OCI-LY7 (cell line): ENCODE measurements at regions not wholly inside any gene's neighbourhood (a gene's known extent, or its start where the extent isn't known, plus 50 kb on each side); places are given as distances from the start of the nearest gene placed in this dataset.

Experiments
- EZH2phosphoT487 ChIP-seq: fragments of 200-600 bp; sonication (generic); IDR thresholded peaks from 2 replicates; pipeline ENCODE4 v1.6.1; 2018; ENCODE audit warnings: low read depth, borderline replicate concordance, mild to moderate bottlenecking, mixed run types, antibody characterized with exemption, low read length, moderate library complexity, mixed read lengths
- TF ChIP-seq, protein P1 (sequence below): fragments of 200-600 bp; sonication (generic); conservative IDR thresholded peaks from 2 replicates; pipeline ENCODE4 v1.5.1; 2014; ENCODE audit warnings: mild to moderate bottlenecking, antibody characterized with exemption, low read length, moderate library complexity, mixed read lengths

DNA sequence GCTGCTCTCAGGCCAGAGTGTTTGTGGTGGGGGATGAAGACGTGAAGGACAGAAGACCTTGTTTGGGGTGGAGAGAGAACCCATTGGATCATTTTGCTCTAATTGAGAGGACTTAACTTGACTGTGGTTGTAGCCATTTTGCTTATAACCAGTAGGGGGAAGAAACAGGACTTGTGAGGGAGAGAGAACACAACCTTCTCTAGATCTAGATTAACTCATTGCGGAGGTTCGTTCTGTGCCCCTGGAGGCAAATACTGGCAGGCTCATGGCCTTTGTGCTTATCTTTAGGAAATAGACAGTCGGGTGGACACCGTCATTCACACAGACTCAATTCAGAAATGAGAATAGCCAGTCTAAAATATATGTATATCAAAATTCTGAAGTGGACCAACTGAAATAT lies 147.0 kb upstream of the LHCGR start:
- TF ChIP-seq, protein P1, sequence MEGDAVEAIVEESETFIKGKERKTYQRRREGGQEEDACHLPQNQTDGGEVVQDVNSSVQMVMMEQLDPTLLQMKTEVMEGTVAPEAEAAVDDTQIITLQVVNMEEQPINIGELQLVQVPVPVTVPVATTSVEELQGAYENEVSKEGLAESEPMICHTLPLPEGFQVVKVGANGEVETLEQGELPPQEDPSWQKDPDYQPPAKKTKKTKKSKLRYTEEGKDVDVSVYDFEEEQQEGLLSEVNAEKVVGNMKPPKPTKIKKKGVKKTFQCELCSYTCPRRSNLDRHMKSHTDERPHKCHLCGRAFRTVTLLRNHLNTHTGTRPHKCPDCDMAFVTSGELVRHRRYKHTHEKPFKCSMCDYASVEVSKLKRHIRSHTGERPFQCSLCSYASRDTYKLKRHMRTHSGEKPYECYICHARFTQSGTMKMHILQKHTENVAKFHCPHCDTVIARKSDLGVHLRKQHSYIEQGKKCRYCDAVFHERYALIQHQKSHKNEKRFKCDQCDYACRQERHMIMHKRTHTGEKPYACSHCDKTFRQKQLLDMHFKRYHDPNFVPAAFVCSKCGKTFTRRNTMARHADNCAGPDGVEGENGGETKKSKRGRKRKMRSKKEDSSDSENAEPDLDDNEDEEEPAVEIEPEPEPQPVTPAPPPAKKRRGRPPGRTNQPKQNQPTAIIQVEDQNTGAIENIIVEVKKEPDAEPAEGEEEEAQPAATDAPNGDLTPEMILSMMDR, result no peak
- TF ChIP-seq EZH2phosphoT487, result no peak
